GM13976 (cell line): ENCODE measurements at regions not wholly inside any gene's neighbourhood (a gene's known extent, or its start where the extent isn't known, plus 50 kb on each side); places are given as distances from the start of the nearest gene placed in this dataset.

Source experiments
- DNase-seq: peaks from one replicate; pipeline ENCODE4 v3.0.0; 2012; ENCODE audit warnings: low spot score
- CTCF ChIP-seq: IDR thresholded peaks from 2 replicates; pipeline ENCODE4 v1.5.1; 2012; ENCODE audit warnings: borderline replicate concordance, mild to moderate bottlenecking; ENCODE audit not compliant: insufficient read depth; ENCODE audit errors: extremely low read depth, missing control alignments, control extremely low read depth
- in situ Hi-C: fragments of 300-500 bp; cut with MboI; formaldehyde crosslinking; loops from one replicate; pipeline ENCODE4 v1.12.0; 2022; ENCODE audit warnings: low sequenced_read_pairs, mixed read lengths, inconsistent platforms; ENCODE audit not compliant: unreplicated experiment

DNA sequence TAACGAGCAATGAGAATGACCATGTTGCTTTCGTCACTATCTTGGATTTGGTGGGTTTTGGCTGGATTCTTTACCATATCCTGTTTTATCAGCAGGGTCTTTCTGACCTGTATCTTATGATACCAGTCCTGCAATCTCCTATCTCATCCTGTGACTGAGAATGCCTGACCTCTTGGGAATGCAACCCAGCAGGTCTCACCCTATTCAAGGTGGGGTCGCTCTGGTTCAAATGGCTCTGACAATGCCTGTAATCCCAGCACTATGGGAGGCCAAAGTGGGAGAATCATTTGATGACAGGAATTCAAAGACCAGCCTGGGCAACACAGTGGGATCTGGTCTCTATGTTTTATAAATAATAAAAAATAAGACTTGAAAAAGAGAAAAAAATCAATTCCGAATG is 173.5 kb downstream of the ACTR3 start:
- no peak for DNase-seq
- in situ Hi-C loops: no loop called here
- no peak for TF ChIP-seq CTCF

- in situ Hi-C loops: no loop called here
- TF ChIP-seq CTCF: no peak
- DNase-seq: no peak
Measured at GRCh38 chr2:114065731-114066130, 175.8 kb downstream of the ACTR3 start.

DNA sequence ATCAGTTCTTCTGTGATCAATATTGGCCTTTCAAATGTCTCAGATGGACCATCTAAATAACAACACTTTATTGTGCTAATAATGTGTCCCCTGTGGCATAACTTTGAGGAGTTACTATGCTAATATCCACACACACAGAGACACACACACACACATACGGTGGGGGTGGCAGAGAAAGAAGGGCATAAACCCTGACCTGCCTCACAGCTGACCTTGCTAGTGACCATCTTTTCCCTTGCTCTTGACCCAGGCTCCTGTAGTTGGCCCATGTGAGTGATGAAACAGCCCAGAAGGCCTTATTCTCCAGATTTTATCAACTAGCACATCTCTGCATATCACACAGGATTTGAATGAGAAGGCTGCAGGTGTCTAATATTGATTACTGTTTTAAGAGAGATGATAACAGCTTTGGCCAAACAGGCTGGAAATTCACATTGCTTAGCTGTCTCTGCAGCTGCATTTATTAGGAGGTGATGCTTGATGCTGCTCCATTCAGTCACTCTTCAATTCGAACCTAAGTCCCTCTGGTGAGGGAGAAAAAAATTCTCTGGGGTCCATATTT is 176.4 kb downstream of the ACTR3 start:
- DNase-seq: no peak
- TF ChIP-seq CTCF: no peak
- in situ Hi-C loops: no loop called here

- TF ChIP-seq CTCF: no peak
- in situ Hi-C loops: no loop called here
- DNase-seq: no peak
Measured at GRCh38 chr2:114068438-114068837, 178.5 kb downstream of the ACTR3 start.

GRCh38 chr2:114076961-114077360 is 187.1 kb downstream of the ACTR3 start:
- DNase-seq: no peak
- no peak for TF ChIP-seq CTCF
- in situ Hi-C loops: no loop called here

GRCh38 chr2:114079366-114080004 is 189.6 kb downstream of the ACTR3 start:
- DNase-seq: no peak
- in situ Hi-C loops: no loop called here
- TF ChIP-seq CTCF: no peak
